HG03135 (cell line): ENCODE measurements at regions not wholly inside any gene's neighbourhood (a gene's known extent, or its start where the extent isn't known, plus 50 kb on each side); places are given as distances from the start of the nearest gene placed in this dataset.

Experiments
- ATAC-seq: cut with Tn5 transposase; IDR thresholded peaks from one replicate; pipeline ENCODE4 v1.9.1; 2021; ENCODE audit warnings: mild to moderate bottlenecking, moderate library complexity; ENCODE audit not compliant: unreplicated experiment

GRCh38 chr6:113121571-113121970, 735.6 kb upstream of the MARCKS start:
- no peak for ATAC-seq

GRCh38 chr6:113122060-113122459, 735.1 kb upstream of the MARCKS start:
- ATAC-seq = no peak

GRCh38 chr6:113125626-113126025, 731.5 kb upstream of the MARCKS start:
- ATAC-seq = no peak

GRCh38 chr6:113127786-113128419, 729.2 kb upstream of the MARCKS start:
- ATAC-seq = no peak

- ATAC-seq = no peak
These were observed 728.5 kb upstream of the MARCKS start for GRCh38 chr6:113128661-113129060.

- ATAC-seq = no peak
These were observed 727.2 kb upstream of the MARCKS start for GRCh38 chr6:113129991-113130390.

- ATAC-seq = no peak
These were observed 719.7 kb upstream of the MARCKS start for GRCh38 chr6:113137426-113137825.

- ATAC-seq = no peak
These were observed 716.4 kb upstream of the MARCKS start for GRCh38 chr6:113140721-113141120.

- no peak for ATAC-seq
These were observed 715.2 kb upstream of the MARCKS start for GRCh38 chr6:113141901-113142300.

GRCh38 chr6:113142671-113143174, 714.4 kb upstream of the MARCKS start:
- ATAC-seq = no peak

GRCh38 chr6:113143206-113143605, 713.9 kb upstream of the MARCKS start:
- ATAC-seq = no peak

- ATAC-seq = no peak
These were observed 713.0 kb upstream of the MARCKS start for GRCh38 chr6:113144117-113144516.

GRCh38 chr6:113146878-113147277, 710.3 kb upstream of the MARCKS start:
- ATAC-seq = no peak

GRCh38 chr6:113147544-113147943, 709.6 kb upstream of the MARCKS start:
- no peak for ATAC-seq

- ATAC-seq = no peak
These were observed 708.6 kb upstream of the MARCKS start for GRCh38 chr6:113148566-113148965.

GRCh38 chr6:113149511-113149910, 707.6 kb upstream of the MARCKS start:
- ATAC-seq = no peak

- ATAC-seq = no peak
These were observed 696.7 kb upstream of the MARCKS start for GRCh38 chr6:113160306-113161017.

GRCh38 chr6:113161018-113161315, 696.2 kb upstream of the MARCKS start:
- no peak for ATAC-seq

- ATAC-seq = no peak
These were observed 694.4 kb upstream of the MARCKS start for GRCh38 chr6:113162739-113163138.

- ATAC-seq = no peak
These were observed 689.1 kb upstream of the MARCKS start for GRCh38 chr6:113168057-113168456.

- ATAC-seq = no peak
These were observed 687.7 kb upstream of the MARCKS start for GRCh38 chr6:113169484-113169883.

GRCh38 chr6:113170454-113170853, 686.7 kb upstream of the MARCKS start:
- no peak for ATAC-seq

- no peak for ATAC-seq
These were observed 685.3 kb upstream of the MARCKS start for GRCh38 chr6:113171882-113172281.
